ENCODE measurements at regions not wholly inside any gene's neighbourhood (a gene's known extent, or its start where the extent isn't known, plus 50 kb on each side); places are given as distances from the start of the nearest gene placed in this dataset.

DNA sequence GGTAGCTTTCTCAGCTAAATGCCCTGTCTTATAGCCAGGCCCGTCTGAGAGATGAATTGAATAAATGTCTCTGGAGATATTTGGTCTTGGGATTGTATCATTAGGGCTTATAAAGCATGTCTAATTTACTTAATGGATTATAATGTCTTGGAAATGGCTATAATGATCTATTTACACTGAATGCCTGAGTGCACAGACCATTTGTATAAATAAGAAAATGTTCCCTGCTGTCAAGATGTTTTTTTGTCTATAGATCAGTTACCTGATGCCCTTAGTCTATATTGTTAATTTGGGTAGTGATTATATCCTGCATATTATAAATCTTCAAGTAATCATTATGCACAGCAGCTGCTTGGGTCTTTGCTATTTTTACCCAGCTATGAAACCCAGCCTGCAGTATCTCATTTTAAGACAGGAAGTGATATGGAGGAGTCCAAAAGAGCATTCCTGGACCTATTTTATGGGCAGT, 112.9 kb upstream of the ACTBL2 start:
- peaks cover 2% of the 10 kb centered on the region; the same call in 1 of the 2 replicates for H3K23me2 ChIP-seq (ENCODE audit: low read depth, low read length)
- ChIA-PET CTCF (ENCODE audit: partially characterized antibody) (no interaction called here), POLR2A (ENCODE audit: partially characterized antibody) (no interaction called here)
- H3K4ac ChIP-seq (replicated peaks; ENCODE audit: insufficient read length, low read depth, low read length), result no peak overlapping the region
- H3K23ac ChIP-seq (ENCODE audit: insufficient read length), result no peak overlapping the region
- H2BK5ac ChIP-seq (ENCODE audit: low read depth, low read length), result no peak overlapping the region
- H3K4me2 ChIP-seq (ENCODE audit: insufficient read depth in 1 of 2, low read depth in 2 of 2, low read length in 2 of 2), result no peak overlapping the region
- no peaks in the 10 kb centered on the region for H3K36me3 ChIP-seq (ENCODE audit: control insufficient read depth in 2 of 4, insufficient read depth in 4 of 4, low read length in 3 of 4)
- no peak overlapping the region for H2AK5ac ChIP-seq (ENCODE audit: low read depth, low read length)
- DNase-seq (ENCODE audit: low read depth in 1 of 2, low spot score in 2 of 2) (no peak), FAIRE-seq (no peak)
- no peak overlapping the region for H2AFZ ChIP-seq (ENCODE audit: low read length)
- H4K20me1 ChIP-seq (replicated peaks in 1 of 2; ENCODE audit: control insufficient read depth in 1 of 2, insufficient read depth in 2 of 2, low read length in 2 of 2), result no peaks in the 10 kb centered on the region
- H4K8ac ChIP-seq (ENCODE audit: extremely low read depth, insufficient read depth, low read length), result no peak overlapping the region
- no peak overlapping the region for H3K4me3 ChIP-seq (ENCODE audit: extremely low read depth in 1 of 4, insufficient read depth in 2 of 4, low read depth in 3 of 4, low read length in 4 of 4)
- no peaks in the 10 kb centered on the region for H3K9me3 ChIP-seq (ENCODE audit: insufficient read depth in 2 of 2, low read depth in 1 of 2, low read length in 1 of 2)
- no peak overlapping the region for H2BK15ac ChIP-seq (ENCODE audit: low read length)
- H3K18ac ChIP-seq (ENCODE audit: extremely low read depth, low read length), result no peak overlapping the region
- no peak overlapping the region for H3K27ac ChIP-seq (ENCODE audit: low read depth, low read length)
- H2BK12ac ChIP-seq (ENCODE audit: low read depth, low read length), result no peak overlapping the region
- no peak overlapping the region for H2BK20ac ChIP-seq (ENCODE audit: low read length)
- WGBS, 2 experiments (ENCODE audit: extremely low coverage in 1 of 2, insufficient coverage in 1 of 2, insufficient read length in 1 of 2, insufficient replicate concordance in 2 of 2, low coverage in 1 of 2, low lambda C conversion rate in 2 of 2, missing lambda C conversion rate in 1 of 2), result 88% methylated on average over 1 of the region's 1 CpG; no CpG with 5 or more reads in 1 of the 2 experiments
- no peak overlapping the region for H2BK120ac ChIP-seq (replicated peaks; ENCODE audit: low read depth, low read length)
- no peak overlapping the region for H3K56ac ChIP-seq (replicated peaks; ENCODE audit: insufficient read length, low read depth, low read length)
- no peaks in the 10 kb centered on the region for H3K79me1 ChIP-seq (ENCODE audit: low read depth, low read length)
- H3K9ac ChIP-seq (replicated peaks in 1 of 4; ENCODE audit: extremely low read depth in 1 of 4, low read depth in 3 of 4, low read length in 3 of 4), result no peak overlapping the region
- no peaks in the 10 kb centered on the region for H3K79me2 ChIP-seq (ENCODE audit: control insufficient read depth in 1 of 2, insufficient read depth in 2 of 2, low read length in 2 of 2)
- H3K14ac ChIP-seq (ENCODE audit: insufficient read length), result no peak overlapping the region
- no peak overlapping the region for H4K5ac ChIP-seq (ENCODE audit: insufficient read length, low read depth, low read length)
- H4K91ac ChIP-seq (replicated peaks; ENCODE audit: insufficient read length, low read length), result no peak overlapping the region
- no peaks in the 10 kb centered on the region for H3K4me1 ChIP-seq (replicated peaks in 1 of 4; ENCODE audit: control insufficient read depth in 3 of 4, insufficient read depth in 4 of 4, low read length in 3 of 4)
- no peaks in the 10 kb centered on the region for H3K27me3 ChIP-seq (replicated peaks in 1 of 4; ENCODE audit: control insufficient read depth in 3 of 4, extremely low read depth in 1 of 4, insufficient read depth in 3 of 4, low read length in 3 of 4)
- TF ChIP-seq RNF2 (IDR thresholded peaks at IDR 0.05; ENCODE audit: borderline replicate concordance, low read depth, low read length, missing control alignments, poor library complexity, severe bottlenecking) (no peak), HDAC2 (IDR thresholded peaks at IDR 0.05; ENCODE audit: borderline replicate concordance in 1 of 2, low read depth in 2 of 2, low read length in 2 of 2) (no peak), CTCF (IDR thresholded peaks at IDR 0.05; ENCODE audit: control extremely low read depth in 1 of 3, insufficient read depth in 1 of 3, low read depth in 1 of 3, low read length in 3 of 3) (no peak), JUN (IDR thresholded peaks at IDR 0.05; ENCODE audit: low read depth, low read length) (no peak), CHD1 (IDR thresholded peaks at IDR 0.05; ENCODE audit: low read depth, low read length) (no peak), SIN3A (conservative IDR thresholded peaks at IDR 0.05 in 1 of 2, IDR thresholded peaks at IDR 0.05 in 1 of 2; ENCODE audit: low read depth in 1 of 2, low read length in 2 of 2) (no peak), EP300 (IDR thresholded peaks at IDR 0.05; ENCODE audit: borderline replicate concordance in 1 of 2, low read depth in 2 of 2, low read length in 2 of 2) (no peak), GABPA (IDR thresholded peaks at IDR 0.05; ENCODE audit: borderline replicate concordance, insufficient read depth, low read length) (no peak)
- TF ChIP-seq, protein P1, sequence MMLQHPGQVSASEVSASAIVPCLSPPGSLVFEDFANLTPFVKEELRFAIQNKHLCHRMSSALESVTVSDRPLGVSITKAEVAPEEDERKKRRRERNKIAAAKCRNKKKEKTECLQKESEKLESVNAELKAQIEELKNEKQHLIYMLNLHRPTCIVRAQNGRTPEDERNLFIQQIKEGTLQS (IDR thresholded peaks at IDR 0.05; ENCODE audit: insufficient read depth, low read depth, low read length), result no peak

Measured in H1 (cell line).